ENCODE measurements at regions not wholly inside any gene's neighbourhood (a gene's known extent, or its start where the extent isn't known, plus 50 kb on each side); places are given as distances from the start of the nearest gene placed in this dataset.

GRCh38 chr1:37112430-37112829, 78.1 kb upstream of the GRIK3 start:
- Histone ChIP-seq H3K36me3 (no peaks in the 10 kb centered on the region), H3K4me1 (no peaks in the 10 kb centered on the region), H3K4me3 (no peak overlapping the region), H3K27me3 (peaks cover 0 to 39% (median 0%) of the 10 kb centered on the region in 3 donors), H3K9me3 (no peaks in the 10 kb centered on the region), H3K27ac (no peak overlapping the region)
- 34 to 73% (median 51%) methylated on average over 1 of the region's 1 CpG for WGBS, 5 donors
- intact Hi-C loops (cut with DNase I; ENCODE audit: low total_unique reads) = no loop called here
- TF ChIP-seq POLR2AphosphoS5 (IDR thresholded peaks at IDR 0.05) (no peak), POLR2A (IDR thresholded peaks at IDR 0.05) (no peak), EP300 (IDR thresholded peaks at IDR 0.05) (no peak), CTCF (IDR thresholded peaks at IDR 0.05) (no peak)
- DNase-seq = no peak

- no peak for TF ChIP-seq POLR2A (IDR thresholded peaks at IDR 0.05)
- TF ChIP-seq CTCF (IDR thresholded peaks at IDR 0.05) = no peak
- TF ChIP-seq POLR2AphosphoS5 (IDR thresholded peaks at IDR 0.05) = no peak
- no peak for TF ChIP-seq EP300 (IDR thresholded peaks at IDR 0.05)
- peaks cover 0 to 45% (median 0%) of the 10 kb centered on the region in 3 donors for H3K27me3 ChIP-seq
- no peaks in the 10 kb centered on the region for H3K9me3 ChIP-seq
- H3K36me3 ChIP-seq = no peaks in the 10 kb centered on the region
- no peaks in the 10 kb centered on the region for H3K4me1 ChIP-seq
- intact Hi-C loops (cut with DNase I; ENCODE audit: low total_unique reads) = no loop called here
- no peak for DNase-seq
- H3K4me3 ChIP-seq = no peak overlapping the region
- no peak overlapping the region for H3K27ac ChIP-seq
- 70 to 81% (median 80%) methylated on average over 6 of the region's 6 CpGs for WGBS, 5 donors
These were observed 79.1 kb upstream of the GRIK3 start for GRCh38 chr1:37113285-37113997.

GRCh38 chr1:37118790-37119189, 84.5 kb upstream of the GRIK3 start:
- WGBS, 5 donors = 17 to 50% (median 43%) methylated on average over 1 of the region's 1 CpG
- H3K4me3 ChIP-seq = no peak overlapping the region
- TF ChIP-seq POLR2A (IDR thresholded peaks at IDR 0.05) (no peak), EP300 (IDR thresholded peaks at IDR 0.05) (no peak), POLR2AphosphoS5 (IDR thresholded peaks at IDR 0.05) (no peak), CTCF (IDR thresholded peaks at IDR 0.05) (no peak)
- H3K4me1 ChIP-seq = no peaks in the 10 kb centered on the region
- intact Hi-C loops (cut with DNase I; ENCODE audit: low total_unique reads) = no loop called here
- no peak for DNase-seq
- peaks cover 5 to 21% (median 11%) of the 10 kb centered on the region in 4 donors for H3K9me3 ChIP-seq
- no peak overlapping the region for H3K27ac ChIP-seq
- H3K36me3 ChIP-seq = no peaks in the 10 kb centered on the region
- H3K27me3 ChIP-seq = peaks cover 0 to 37% (median 0%) of the 10 kb centered on the region in 3 donors

GRCh38 chr1:37120279-37120678, 86.0 kb upstream of the GRIK3 start:
- TF ChIP-seq POLR2A (IDR thresholded peaks at IDR 0.05) (no peak), EP300 (IDR thresholded peaks at IDR 0.05) (no peak), CTCF (IDR thresholded peaks at IDR 0.05) (no peak)
- H3K4me1 ChIP-seq = no peaks in the 10 kb centered on the region
- peaks cover 0 to 32% (median 0%) of the 10 kb centered on the region in 3 donors for H3K27me3 ChIP-seq
- no peak for DNase-seq
- no peak overlapping the region for H3K4me3 ChIP-seq
- 30 to 64% (median 42%) methylated on average over 6 of the region's 6 CpGs for WGBS, 5 donors
- no peaks in the 10 kb centered on the region for H3K36me3 ChIP-seq
- intact Hi-C loops (cut with DNase I; ENCODE audit: low total_unique reads) = no loop called here
- H3K27ac ChIP-seq = no peak overlapping the region
- peaks cover 5 to 21% (median 11%) of the 10 kb centered on the region in 4 donors for H3K9me3 ChIP-seq
